Transverse colon (tissue), 3 donors: ENCODE measurements at regions not wholly inside any gene's neighbourhood (a gene's known extent, or its start where the extent isn't known, plus 50 kb on each side); places are given as distances from the start of the nearest gene placed in this dataset.

Experiments
- EP300 ChIP-seq: sonication (generic); formaldehyde crosslinking; IDR thresholded peaks from one replicate; pipeline ENCODE4 v1.6.1; 2017; ENCODE audit warnings: antibody characterized with exemption, low read depth
- TF ChIP-seq, protein P1 (sequence below), 5 experiments: fragments of 200-600 bp in 3 of 5; fragments of 450-650 bp in 2 of 5; sonication (generic) in 3 of 5; IDR thresholded peaks; 1 replicate in 2 of 5; 2 replicates in 3 of 5; pipeline ENCODE4 v1.5.1; 2016 to 2017; ENCODE audit warnings: antibody characterized with exemption in 5 of 5, inconsistent platforms in 3 of 5, mild to moderate bottlenecking in 2 of 5, moderate library complexity in 1 of 5

DNA sequence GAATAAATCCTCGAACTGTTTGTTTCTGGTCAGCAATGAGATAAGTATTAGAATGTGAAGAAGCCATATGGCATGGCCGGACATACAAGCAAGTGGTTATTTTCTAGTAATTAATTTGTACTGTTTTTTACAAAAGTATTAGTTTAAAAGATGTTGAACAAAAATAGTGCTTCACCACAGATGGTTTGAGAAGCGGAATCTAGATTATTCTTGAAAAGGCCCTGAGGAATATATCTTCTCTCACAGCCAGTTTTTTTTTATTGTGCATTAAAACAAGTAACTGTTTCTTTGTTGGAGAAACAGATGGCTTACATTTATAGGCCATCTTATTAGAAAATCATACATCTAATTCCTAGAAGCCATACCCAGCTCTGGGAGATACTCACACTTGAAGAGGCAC is 153.3 kb downstream of the TMEM26 start:
- TF ChIP-seq, protein P1, sequence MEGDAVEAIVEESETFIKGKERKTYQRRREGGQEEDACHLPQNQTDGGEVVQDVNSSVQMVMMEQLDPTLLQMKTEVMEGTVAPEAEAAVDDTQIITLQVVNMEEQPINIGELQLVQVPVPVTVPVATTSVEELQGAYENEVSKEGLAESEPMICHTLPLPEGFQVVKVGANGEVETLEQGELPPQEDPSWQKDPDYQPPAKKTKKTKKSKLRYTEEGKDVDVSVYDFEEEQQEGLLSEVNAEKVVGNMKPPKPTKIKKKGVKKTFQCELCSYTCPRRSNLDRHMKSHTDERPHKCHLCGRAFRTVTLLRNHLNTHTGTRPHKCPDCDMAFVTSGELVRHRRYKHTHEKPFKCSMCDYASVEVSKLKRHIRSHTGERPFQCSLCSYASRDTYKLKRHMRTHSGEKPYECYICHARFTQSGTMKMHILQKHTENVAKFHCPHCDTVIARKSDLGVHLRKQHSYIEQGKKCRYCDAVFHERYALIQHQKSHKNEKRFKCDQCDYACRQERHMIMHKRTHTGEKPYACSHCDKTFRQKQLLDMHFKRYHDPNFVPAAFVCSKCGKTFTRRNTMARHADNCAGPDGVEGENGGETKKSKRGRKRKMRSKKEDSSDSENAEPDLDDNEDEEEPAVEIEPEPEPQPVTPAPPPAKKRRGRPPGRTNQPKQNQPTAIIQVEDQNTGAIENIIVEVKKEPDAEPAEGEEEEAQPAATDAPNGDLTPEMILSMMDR (IDR thresholded peaks at IDR 0.05), result no peak
- no peak for TF ChIP-seq EP300
